ENCODE measurements at regions not wholly inside any gene's neighbourhood (a gene's known extent, or its start where the extent isn't known, plus 50 kb on each side); places are given as distances from the start of the nearest gene placed in this dataset.

DNA sequence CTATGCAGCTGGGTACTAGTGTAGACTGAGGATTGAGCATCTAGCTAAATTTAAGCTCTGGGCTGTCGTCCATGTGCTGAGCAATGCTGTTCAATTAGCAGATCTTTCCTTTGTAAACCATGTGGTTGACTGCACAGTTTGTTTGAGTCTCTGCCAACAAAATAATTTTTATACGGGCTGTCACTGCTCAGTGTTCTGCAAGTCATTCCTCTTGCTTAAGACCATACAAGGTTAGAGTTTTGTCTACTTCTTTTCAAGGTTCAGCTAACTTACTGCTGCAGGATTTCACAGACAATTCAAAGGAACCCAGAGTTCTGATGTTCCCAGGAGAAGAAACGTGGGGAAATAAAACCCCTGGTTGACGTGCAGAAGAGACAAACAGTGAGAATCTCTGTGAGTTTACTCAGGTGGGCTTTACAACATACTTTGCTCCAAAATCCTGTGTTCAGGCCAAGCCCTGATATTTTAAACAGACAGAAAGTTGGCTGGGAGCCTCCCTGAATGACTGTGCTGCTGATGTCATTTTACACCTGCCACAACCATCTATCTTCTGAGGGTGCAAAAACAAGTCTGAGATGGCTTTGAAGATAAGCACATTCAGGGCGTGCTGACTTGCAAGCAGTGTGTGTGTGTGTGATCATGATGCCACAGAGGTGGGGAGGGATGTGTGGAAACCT is 177.1 kb upstream of the SVIL start:
- TF ChIP-seq, protein P1, sequence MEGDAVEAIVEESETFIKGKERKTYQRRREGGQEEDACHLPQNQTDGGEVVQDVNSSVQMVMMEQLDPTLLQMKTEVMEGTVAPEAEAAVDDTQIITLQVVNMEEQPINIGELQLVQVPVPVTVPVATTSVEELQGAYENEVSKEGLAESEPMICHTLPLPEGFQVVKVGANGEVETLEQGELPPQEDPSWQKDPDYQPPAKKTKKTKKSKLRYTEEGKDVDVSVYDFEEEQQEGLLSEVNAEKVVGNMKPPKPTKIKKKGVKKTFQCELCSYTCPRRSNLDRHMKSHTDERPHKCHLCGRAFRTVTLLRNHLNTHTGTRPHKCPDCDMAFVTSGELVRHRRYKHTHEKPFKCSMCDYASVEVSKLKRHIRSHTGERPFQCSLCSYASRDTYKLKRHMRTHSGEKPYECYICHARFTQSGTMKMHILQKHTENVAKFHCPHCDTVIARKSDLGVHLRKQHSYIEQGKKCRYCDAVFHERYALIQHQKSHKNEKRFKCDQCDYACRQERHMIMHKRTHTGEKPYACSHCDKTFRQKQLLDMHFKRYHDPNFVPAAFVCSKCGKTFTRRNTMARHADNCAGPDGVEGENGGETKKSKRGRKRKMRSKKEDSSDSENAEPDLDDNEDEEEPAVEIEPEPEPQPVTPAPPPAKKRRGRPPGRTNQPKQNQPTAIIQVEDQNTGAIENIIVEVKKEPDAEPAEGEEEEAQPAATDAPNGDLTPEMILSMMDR (conservative IDR thresholded peaks at IDR 0.05; ENCODE audit: low read depth, low read length) = no peak
- TF ChIP-seq EZH2 (IDR thresholded peaks at IDR 0.05; ENCODE audit: borderline replicate concordance, low read depth, low read length, poor library complexity, severe bottlenecking) = no peak

Data from A673 (cell line).